ENCODE measurements at regions not wholly inside any gene's neighbourhood (a gene's known extent, or its start where the extent isn't known, plus 50 kb on each side); places are given as distances from the start of the nearest gene placed in this dataset.
"Not testable (repeated sequence)": the region's sequence is repeated elsewhere in the genome, so short reads cannot be mapped to it uniquely, and the experiment has no call there.

DNA sequence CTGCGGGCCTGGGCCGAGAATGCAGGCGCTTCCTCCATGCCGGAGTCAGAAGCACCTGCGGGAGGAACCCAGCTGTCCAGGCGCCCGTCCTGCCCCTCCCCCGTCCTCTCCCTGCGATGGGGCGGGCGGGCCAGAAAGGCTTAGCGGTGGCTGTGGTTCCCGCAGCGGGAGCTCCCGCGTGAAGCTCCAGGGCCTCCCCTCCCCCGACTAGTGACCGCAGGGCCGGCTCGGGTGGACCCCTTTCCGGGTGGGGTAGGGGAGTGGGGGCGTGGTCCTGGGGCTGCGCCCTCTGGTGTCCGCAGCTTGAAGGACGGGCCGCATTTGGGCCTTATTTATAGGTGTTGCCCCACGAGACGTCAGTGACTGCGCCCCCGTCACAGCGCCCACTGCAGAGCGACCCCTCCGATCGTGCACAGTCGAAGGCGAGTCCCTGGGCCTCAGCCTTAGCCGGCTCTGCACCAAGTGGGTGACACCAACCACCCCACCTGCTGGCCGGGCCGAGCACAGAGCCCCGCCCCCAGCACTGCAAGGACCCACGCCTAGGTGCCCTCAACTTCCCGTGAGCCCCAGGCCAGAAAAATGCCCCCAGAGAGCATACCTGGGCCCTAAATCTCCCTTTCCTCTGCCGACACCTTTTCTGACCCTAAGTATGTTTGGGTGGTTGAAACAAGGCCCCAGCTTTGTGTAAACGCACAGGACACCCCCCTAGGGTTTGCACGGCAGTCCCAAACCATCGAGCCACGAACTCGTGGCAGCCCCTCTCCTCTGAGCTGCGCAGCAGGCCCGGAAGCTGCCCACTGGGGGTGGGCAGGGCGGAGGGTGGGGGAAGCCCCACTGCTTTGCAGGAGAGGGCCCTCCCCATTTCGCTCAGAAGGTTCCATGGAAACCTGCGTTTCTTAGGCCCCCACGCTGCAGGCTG, 252.4 kb downstream of the ANKRD30B start:
- not testable (repeated sequence) for H3K27ac Mint-ChIP-seq; H3K9me3 Mint-ChIP-seq (ENCODE audit: low read depth); H3K4me1 Mint-ChIP-seq (ENCODE audit: low read depth); H3K4me3 Mint-ChIP-seq; H3K27me3 Mint-ChIP-seq; H3K36me3 Mint-ChIP-seq

DNA sequence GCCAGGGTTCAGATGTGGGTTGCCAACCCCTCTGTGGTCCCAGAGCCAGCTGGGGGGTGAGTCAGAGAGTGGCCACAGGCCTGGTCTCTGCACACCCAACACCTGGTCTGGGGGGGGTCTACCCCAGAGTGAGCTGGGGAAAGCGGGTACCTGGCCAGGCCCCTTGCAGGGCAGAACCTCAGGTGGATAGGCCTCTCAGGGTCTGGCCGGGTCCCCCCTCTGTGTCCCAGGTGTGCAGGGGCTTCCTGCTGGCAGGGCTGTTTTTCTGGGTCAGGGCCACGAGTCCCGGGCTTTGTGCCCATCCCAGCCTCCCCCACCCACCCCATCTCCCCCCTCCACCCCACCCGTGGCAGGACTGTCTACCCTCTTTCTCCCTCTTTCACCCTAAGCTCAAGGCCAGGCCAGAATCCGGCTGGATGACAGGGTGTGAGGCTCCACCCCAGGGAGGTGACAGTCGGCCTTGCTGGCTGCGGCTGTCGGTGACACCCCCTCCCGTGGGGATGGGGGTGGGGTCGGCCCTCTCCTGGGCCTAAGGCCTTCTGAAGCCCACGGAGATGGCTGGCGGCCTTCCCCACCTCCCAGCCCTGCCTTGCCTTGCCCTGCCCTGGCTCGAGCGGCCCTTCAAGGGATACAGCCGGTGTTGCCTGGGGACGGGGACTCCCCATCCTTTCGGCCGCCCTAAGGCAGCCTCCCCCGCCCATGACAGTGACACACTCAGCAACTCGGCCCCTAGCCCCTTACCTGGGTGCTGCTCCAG, 253.2 kb downstream of the ANKRD30B start:
- not testable (repeated sequence) for H3K4me3 Mint-ChIP-seq; H3K36me3 Mint-ChIP-seq; H3K27ac Mint-ChIP-seq; H3K27me3 Mint-ChIP-seq; H3K4me1 Mint-ChIP-seq (ENCODE audit: low read depth); H3K9me3 Mint-ChIP-seq (ENCODE audit: low read depth)

DNA sequence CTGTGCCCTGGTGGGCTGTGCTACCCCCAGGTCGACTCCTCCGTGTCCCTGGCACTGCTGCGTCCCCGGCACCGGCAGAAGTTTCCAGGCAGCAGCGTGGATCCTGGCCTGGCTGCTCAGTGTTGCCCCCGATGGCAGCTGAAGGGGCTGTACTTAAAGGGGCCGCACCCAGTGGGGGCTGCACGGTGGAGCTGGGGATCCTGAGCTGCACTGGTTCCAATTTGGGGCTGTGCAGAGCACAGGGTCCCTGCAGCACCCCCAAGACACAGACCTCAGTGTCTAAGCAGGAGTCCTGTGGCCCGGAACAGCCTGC, 253.8 kb downstream of the ANKRD30B start:
- H3K27me3 Mint-ChIP-seq; H3K36me3 Mint-ChIP-seq; H3K4me3 Mint-ChIP-seq; H3K9me3 Mint-ChIP-seq (ENCODE audit: low read depth); H3K4me1 Mint-ChIP-seq (ENCODE audit: low read depth); H3K27ac Mint-ChIP-seq: not testable (repeated sequence)

DNA sequence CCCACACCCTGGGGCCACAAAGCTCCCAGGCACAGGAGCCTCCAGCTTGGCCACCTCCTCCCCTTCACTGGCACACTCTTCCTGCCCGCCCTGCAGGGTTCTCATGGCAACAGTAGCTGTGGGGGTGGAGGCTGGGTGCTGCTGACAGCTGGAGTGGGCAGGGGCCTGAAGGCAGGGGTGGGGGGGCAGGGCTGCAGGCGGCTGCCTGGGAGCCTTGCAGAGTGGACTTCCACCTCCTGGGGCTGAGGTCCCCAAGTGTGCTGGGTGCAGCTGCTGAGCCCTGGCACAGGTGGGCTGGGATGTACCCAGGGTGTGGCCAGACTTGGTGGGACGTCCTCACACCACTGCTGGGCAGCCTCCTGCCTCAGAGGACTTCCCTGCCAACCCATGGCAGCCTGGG, 254.8 kb downstream of the ANKRD30B start:
- not testable (repeated sequence) for H3K27me3 Mint-ChIP-seq; H3K36me3 Mint-ChIP-seq; H3K4me3 Mint-ChIP-seq; H3K4me1 Mint-ChIP-seq (ENCODE audit: low read depth); H3K9me3 Mint-ChIP-seq (ENCODE audit: low read depth); H3K27ac Mint-ChIP-seq

- H3K4me3 Mint-ChIP-seq, H3K27me3 Mint-ChIP-seq: not testable (repeated sequence)
These were observed 255.3 kb downstream of the ANKRD30B start for GRCh38 chr18:15003231-15003630.

DNA sequence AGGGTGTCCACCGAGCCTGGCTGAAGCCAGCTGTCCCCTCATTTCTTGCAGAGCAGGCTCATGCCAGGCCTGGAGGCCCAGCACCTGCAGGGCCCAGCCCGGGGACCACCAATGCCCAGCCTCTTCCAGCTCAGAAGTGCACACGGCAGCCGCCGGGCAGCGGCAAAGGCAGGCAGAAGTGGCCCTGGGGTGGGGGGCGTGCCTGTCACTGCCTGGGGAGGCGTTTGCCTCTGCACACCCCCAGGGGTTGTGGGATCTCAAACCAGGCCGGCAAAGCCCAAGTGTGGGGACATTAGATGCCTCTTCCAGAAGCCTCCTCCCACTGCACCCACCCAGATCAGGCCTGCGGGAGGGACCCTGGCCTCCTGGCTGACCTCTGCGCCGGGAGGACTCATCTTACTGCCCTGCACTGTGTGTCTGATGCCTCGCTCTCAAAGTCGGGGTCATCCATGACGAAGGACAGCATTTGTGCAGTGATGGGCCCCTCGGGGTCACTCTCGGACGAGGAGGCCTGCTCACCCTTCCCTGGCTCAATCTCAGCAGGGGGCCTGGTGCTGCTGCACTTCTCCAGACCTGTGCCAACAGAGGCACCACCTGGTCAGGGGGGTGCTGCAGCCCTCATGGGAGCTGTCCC, 255.8 kb downstream of the ANKRD30B start:
- H3K27ac Mint-ChIP-seq; H3K4me1 Mint-ChIP-seq (ENCODE audit: low read depth); H3K27me3 Mint-ChIP-seq; H3K9me3 Mint-ChIP-seq (ENCODE audit: low read depth); H3K4me3 Mint-ChIP-seq; H3K36me3 Mint-ChIP-seq: not testable (repeated sequence)

More at GRCh38 chr18:15003231-15003630, 255.3 kb downstream of the ANKRD30B start:
- H3K4me1 Mint-ChIP-seq (ENCODE audit: low read depth); H3K36me3 Mint-ChIP-seq; H3K9me3 Mint-ChIP-seq (ENCODE audit: low read depth); H3K27ac Mint-ChIP-seq: not testable (repeated sequence)

DNA sequence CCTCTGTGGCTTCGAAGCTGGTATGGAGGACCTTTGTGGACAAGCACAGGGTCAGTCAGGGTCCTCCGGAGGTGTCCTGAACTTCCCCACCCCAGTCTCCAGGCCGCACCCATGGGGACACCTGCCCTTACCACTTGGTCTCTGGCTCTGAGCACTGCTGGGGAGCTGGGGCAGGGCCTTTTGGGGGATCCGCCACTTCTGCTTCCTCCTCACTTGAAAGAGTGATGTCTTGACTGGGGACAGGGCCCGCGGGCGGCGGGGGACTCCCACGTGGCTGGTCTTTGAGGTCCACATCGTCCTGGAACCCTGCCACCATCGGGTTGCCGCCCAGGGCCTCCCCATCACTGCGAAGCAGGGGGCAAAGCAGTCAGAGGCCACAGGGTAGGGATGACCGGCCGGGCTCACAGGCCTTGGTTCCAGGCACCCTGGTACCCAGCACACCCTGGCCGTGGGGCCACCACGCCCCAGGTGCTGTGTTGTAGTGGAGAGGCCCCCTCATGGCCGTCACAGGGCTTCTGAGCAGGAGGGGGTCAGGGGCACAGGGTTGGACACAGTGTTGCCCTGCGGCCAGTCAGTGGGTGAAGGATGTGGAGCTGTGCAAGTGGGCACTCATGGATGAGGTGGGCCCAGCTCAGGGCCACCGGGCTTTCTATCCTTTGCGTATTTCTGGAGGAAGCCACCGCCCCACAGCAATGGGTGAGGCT, 256.4 kb downstream of the ANKRD30B start:
- not testable (repeated sequence) for H3K4me1 Mint-ChIP-seq (ENCODE audit: low read depth); H3K9me3 Mint-ChIP-seq (ENCODE audit: low read depth); H3K27ac Mint-ChIP-seq; H3K36me3 Mint-ChIP-seq; H3K4me3 Mint-ChIP-seq; H3K27me3 Mint-ChIP-seq

DNA sequence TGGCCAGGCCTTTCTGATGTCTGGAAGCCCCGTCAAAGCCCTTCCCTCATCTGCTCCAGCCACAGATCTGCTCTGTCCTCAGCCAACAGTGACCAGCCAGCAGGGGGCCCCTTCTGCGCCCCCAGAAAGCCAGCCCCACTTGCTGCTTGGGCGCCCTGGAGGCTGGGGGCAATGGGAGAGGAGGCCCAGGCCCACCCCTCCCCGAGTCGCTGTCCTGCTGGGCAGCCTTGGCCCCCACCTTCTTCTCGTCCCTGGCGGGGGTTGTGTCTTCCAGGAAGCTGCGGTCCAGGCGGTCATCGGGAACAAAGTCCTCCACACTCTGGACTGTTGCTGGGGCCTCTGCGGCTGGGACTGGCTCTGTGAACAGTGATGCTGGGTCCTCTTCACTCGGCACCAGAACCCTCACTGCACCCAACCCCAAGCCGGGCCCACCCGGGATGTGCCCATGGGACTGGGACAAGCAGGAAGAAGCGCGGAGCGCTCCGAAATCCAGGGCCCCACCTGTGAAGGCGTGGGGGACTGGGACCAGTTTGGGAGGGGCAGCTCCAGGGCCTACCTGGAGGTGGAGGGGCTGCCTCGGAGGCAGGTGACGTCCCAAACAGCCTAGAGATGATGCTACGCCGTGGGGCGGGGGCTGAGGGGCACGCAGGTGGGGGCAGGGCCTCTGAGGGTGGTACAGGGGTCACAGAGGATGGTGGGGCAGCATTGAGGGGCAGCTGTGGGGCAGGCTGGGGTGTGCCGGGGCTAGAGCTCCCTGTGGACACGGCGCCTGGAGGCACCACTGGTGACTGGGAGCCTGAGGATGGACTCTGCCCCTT, 257.6 kb downstream of the ANKRD30B start:
- H3K4me3 Mint-ChIP-seq: no peak overlapping the region
- H3K27me3 Mint-ChIP-seq: no peaks in the 10 kb centered on the region
- H3K9me3 Mint-ChIP-seq (ENCODE audit: low read depth): no peaks in the 10 kb centered on the region
- H3K27ac Mint-ChIP-seq: no peak overlapping the region
- H3K4me1 Mint-ChIP-seq (ENCODE audit: low read depth): no peaks in the 10 kb centered on the region
- no peaks in the 10 kb centered on the region for H3K36me3 Mint-ChIP-seq

DNA sequence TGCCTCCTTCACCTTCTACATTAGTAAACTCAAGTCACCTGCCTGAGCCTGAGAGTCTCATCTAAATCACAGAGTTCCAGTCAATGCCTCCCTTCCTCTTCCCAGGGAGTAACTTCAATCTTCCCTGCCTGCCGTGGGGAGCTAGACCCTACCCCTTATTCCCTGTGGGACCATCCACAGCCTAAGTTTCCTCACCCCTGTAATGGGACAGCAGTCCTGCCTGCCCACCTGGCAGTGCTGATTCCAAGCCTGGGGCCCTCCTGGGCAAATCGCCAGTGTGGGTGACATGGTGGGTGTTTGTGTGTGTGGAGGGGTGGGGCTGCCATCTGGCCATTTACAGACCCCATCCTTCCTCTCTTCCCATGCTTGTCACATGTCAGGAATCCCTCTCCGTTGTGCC, 258.6 kb downstream of the ANKRD30B start:
- not testable (repeated sequence) for H3K4me3 Mint-ChIP-seq; H3K27me3 Mint-ChIP-seq; H3K9me3 Mint-ChIP-seq (ENCODE audit: low read depth); H3K36me3 Mint-ChIP-seq; H3K27ac Mint-ChIP-seq; H3K4me1 Mint-ChIP-seq (ENCODE audit: low read depth)

DNA sequence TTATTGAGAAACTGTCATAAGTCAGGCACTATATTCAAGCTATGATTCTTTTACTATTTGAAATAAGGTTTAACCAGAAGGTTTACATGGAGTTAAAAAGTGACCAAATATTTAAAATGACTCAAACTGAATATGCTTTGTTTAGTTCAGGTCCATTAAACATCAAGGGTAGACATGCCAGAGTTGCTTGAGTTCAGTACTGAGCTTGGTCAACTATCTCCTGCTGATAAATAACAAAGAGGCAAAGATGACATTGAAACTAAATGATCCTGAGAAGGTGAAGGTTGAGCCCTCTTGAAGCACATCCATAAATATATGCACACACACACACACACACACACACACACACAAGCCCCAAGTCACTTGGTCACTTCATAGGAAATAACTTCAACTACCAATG, 278.1 kb downstream of the ANKRD30B start:
- H3K36me3 Mint-ChIP-seq; H3K4me3 Mint-ChIP-seq; H3K27me3 Mint-ChIP-seq; H3K9me3 Mint-ChIP-seq (ENCODE audit: low read depth); H3K4me1 Mint-ChIP-seq (ENCODE audit: low read depth); H3K27ac Mint-ChIP-seq: not testable (repeated sequence)

GRCh38 chr18:15028037-15028436, 280.1 kb downstream of the ANKRD30B start:
- not testable (repeated sequence) for H3K27ac Mint-ChIP-seq; H3K36me3 Mint-ChIP-seq; H3K4me3 Mint-ChIP-seq; H3K9me3 Mint-ChIP-seq (ENCODE audit: low read depth); H3K27me3 Mint-ChIP-seq; H3K4me1 Mint-ChIP-seq (ENCODE audit: low read depth)

DNA sequence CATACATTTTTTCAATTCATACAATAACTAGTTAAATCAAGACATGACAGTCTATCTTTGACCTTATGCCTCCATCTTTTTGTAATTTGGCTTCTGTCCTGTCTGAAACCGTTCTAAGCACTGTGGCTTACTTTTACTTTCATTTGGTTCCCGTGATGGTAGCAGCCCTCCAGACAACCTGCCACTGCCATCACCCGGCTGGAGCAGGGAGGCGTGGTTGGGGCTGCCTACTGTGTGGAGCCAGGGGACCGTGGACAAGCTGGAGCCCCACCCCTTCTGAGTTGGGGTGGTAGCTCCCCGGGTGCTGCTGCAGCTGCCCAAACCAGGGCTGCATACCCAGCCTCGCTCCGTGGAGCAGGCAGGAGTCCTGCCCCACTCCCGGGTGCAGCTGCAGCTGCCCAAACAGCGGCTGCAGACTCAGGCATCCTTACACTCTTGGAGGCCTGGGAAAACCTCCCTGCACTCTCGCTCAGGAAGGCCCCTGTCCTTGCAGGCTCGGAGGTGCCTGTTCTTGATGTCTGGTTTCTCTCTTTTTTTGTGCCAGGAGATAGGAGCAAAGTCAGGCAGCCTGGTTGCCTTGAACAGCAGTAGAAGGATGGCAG, 312.4 kb downstream of the ANKRD30B start:
- H3K27ac Mint-ChIP-seq; H3K4me1 Mint-ChIP-seq (ENCODE audit: low read depth); H3K36me3 Mint-ChIP-seq; H3K27me3 Mint-ChIP-seq; H3K9me3 Mint-ChIP-seq (ENCODE audit: low read depth); H3K4me3 Mint-ChIP-seq: not testable (repeated sequence)

DNA sequence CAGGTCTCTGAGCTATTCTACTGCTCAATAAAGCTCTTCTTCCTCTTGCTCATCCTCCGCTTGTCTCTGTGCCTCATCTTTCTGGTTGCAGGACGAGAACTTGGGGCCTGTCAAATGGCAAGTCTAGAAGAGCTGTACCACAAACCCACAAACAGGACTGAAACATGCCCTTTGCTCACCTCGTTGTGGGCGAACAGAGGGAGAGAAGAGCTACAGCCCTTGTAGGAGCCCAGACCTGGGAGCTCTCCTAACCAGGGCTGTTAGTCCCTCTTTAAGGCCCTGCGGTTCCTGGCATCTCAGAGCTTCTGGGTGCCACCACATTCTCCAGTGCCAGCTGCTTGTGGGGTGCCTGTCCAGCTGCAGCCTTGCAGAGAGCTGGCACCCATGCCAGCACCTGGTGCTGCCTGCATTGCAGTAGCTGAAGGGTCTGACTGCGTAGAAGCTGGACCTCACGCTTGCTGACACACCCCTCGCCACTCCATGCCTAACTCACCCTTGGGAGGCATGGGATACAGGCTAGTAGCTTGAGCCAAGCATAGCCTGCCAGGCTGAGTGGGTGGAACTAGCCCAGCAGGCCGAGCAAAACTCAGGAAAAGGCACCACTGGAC, 313.4 kb downstream of the ANKRD30B start:
- not testable (repeated sequence) for H3K27ac Mint-ChIP-seq; H3K4me3 Mint-ChIP-seq; H3K9me3 Mint-ChIP-seq (ENCODE audit: low read depth)

GRCh38 chr18:15066434-15066833, 318.5 kb downstream of the ANKRD30B start:
- H3K36me3 Mint-ChIP-seq, H3K27me3 Mint-ChIP-seq: not testable (repeated sequence)

More for the DNA sequence above, 313.4 kb downstream of the ANKRD30B start:
- not testable (repeated sequence) for H3K4me1 Mint-ChIP-seq (ENCODE audit: low read depth); H3K36me3 Mint-ChIP-seq; H3K27me3 Mint-ChIP-seq

More at GRCh38 chr18:15066434-15066833, 318.5 kb downstream of the ANKRD30B start:
- not testable (repeated sequence) for H3K4me1 Mint-ChIP-seq (ENCODE audit: low read depth); H3K4me3 Mint-ChIP-seq; H3K27ac Mint-ChIP-seq; H3K9me3 Mint-ChIP-seq (ENCODE audit: low read depth)

All from activated naive CD8-positive, alpha-beta T cell (primary cell).